ENCODE measurements at regions not wholly inside any gene's neighbourhood (a gene's known extent, or its start where the extent isn't known, plus 50 kb on each side); places are given as distances from the start of the nearest gene placed in this dataset.

DNA sequence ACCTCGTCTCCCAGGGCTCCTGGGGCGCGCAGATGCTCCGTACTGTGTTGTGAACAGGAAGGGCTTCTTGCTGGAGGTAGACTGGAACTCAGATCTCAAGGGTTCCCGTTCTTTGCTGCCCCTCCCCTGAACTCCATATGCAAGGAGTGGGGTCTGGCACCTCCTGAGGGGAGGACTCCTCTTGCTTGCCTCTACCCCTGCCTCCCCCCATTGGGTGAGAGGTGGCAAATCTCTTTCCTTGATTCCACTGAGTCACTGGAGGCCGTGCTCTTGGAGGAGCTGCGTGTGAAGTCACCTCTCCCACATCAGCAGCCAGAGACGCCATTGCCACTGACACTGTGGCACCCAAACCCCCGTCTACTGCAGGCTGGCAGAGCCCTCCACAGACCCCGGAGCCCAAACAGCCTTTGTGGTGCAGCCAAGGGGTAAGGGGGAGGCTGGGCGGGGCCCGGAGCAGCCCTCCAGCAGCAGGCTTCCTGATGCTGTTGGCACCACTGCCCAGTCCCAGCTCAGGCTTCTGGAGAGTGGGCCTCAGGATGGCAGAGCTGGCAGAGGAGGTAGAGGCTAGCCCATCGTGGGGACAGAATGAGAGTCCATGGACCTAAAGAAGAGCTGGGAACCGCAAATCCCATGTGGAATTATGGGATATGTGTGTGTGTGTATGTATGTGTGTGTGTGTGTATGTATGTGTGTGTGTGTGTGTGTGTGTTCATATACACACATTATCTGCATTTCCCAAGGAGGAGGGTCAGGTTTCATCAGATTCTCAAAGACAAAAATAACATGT, 104.9 kb upstream of the RUNX3 start:
- Histone ChIP-seq H3K4me2 (replicated peaks; ENCODE audit: extremely low read depth, low read length, poor library complexity, severe bottlenecking) (peak overlapping the region; percentile 63), H3K4me1 (ENCODE audit: control insufficient read depth in 1 of 2, insufficient read depth in 2 of 2, low read length in 2 of 2) (peaks cover 68 to 73% of the 10 kb centered on the region in 2 donors), H3K9me3 (replicated peaks in 1 of 2; ENCODE audit: control insufficient read depth in 1 of 2, insufficient read depth in 1 of 2, low read length in 2 of 2) (no peaks in the 10 kb centered on the region), H3K9ac (ENCODE audit: insufficient read depth, low read length, poor library complexity, severe bottlenecking) (peak overlapping the region; percentile 80), H4K20me1 (ENCODE audit: insufficient read depth, low read length) (no peaks in the 10 kb centered on the region), H3K27ac (ENCODE audit: low read depth in 1 of 2, low read length in 2 of 2) (peak overlapping the region; percentile 95 to 98), H2AFZ (ENCODE audit: insufficient read depth, low read depth, low read length, poor library complexity, severe bottlenecking) (no peak overlapping the region), H3K27me3 (ENCODE audit: control insufficient read depth in 2 of 2, insufficient read depth in 2 of 2, low read length in 2 of 2) (peaks cover 0 to 12% of the 10 kb centered on the region in 2 donors), H3K36me3 (replicated peaks in 1 of 2; ENCODE audit: control insufficient read depth in 1 of 2, insufficient read depth in 2 of 2, low read length in 2 of 2) (no peaks in the 10 kb centered on the region), H3K4me3 (replicated peaks in 1 of 3; ENCODE audit: low read depth in 2 of 3, low read length in 3 of 3) (peak overlapping the region; percentile 1 to 62 (median 35)), H3K79me2 (ENCODE audit: insufficient read depth, low read length) (no peaks in the 10 kb centered on the region)
- peak overlapping the region in 4 of 7 donors; percentile 94 to 96 (median 94) for H3K27ac Mint-ChIP-seq
- peak overlapping the region; percentile 73 to 80 for H3K4me3 Mint-ChIP-seq
- H3K36me3 Mint-ChIP-seq, result peaks cover 17 to 34% of the 10 kb centered on the region in 2 donors
- intact Hi-C loops (cut with micrococcal nuclease), result loop anchor here in 1 of 2 donors (5.0 kb wide), 1 partner anchor 103 kb away; the partner anchor contains the start of gene RUNX3
- H3K9me3 Mint-ChIP-seq, result peaks cover 0 to 2% (median 0%) of the 10 kb centered on the region in 7 donors
- H3K27me3 Mint-ChIP-seq (ENCODE audit: low read depth in 3 of 3), result peaks cover 25 to 41% (median 34%) of the 10 kb centered on the region in 3 donors
- H3K4me1 Mint-ChIP-seq, result peaks cover 10% of the 10 kb centered on the region
- 42% methylated on average over 3 of the region's 14 CpGs for WGBS (ENCODE audit: insufficient coverage)
- TF ChIP-seq, protein P1, sequence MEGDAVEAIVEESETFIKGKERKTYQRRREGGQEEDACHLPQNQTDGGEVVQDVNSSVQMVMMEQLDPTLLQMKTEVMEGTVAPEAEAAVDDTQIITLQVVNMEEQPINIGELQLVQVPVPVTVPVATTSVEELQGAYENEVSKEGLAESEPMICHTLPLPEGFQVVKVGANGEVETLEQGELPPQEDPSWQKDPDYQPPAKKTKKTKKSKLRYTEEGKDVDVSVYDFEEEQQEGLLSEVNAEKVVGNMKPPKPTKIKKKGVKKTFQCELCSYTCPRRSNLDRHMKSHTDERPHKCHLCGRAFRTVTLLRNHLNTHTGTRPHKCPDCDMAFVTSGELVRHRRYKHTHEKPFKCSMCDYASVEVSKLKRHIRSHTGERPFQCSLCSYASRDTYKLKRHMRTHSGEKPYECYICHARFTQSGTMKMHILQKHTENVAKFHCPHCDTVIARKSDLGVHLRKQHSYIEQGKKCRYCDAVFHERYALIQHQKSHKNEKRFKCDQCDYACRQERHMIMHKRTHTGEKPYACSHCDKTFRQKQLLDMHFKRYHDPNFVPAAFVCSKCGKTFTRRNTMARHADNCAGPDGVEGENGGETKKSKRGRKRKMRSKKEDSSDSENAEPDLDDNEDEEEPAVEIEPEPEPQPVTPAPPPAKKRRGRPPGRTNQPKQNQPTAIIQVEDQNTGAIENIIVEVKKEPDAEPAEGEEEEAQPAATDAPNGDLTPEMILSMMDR (IDR thresholded peaks at IDR 0.05), result no peak
- DNase-seq, result peak in 2 of 3 donors; percentile 64 to 79

DNA sequence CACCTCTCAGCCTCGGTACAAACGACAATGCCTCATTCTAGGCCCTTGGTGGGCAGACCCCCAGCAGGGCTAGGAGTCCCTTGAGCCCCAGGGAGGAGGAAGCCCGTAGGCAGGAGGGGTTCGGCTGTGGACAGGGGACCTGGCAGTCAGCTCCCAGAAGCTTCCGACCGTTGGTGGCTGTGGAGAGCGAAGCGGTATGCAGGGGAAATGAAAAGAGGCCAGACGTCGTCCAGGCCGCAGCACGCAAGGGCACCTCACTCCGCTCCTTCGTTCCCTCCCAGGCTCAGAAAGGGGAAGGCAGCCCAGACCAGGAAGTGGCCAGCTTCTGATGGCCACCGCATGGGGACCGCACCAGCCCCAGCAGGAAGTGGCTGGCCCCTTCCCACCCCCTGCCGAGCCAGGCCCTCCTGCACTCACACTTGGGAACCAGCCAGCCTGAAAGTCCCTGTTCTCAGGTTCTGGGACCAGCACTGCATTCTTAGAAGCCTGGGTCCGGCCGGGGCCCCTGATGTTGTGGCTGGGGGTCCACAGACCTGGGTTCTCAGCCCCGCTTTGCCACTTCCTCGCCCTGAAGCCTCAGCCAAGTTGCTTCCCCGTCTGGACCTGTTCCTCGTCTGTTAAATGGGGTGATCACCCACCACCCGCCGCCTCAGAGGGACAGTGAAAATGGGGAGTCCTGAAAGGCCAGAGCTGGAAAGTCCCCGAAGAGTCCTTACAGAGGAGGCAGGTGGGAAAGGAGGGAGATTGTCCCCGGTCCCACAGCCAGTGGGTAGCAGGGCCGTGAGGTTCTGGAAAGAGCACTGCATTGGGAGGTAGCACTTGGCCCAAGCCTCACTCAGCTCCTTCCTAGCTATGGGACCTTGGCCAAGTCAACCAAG, 104.0 kb upstream of the RUNX3 start:
- peak overlapping the region; percentile 73 to 80 for H3K4me3 Mint-ChIP-seq
- intact Hi-C loops (cut with micrococcal nuclease), result no loop called here
- peak overlapping the region; percentile 1 to 62 (median 35) for H3K4me3 ChIP-seq (replicated peaks in 1 of 3; ENCODE audit: low read depth in 2 of 3, low read length in 3 of 3)

More for the DNA sequence above, 104.0 kb upstream of the RUNX3 start:
- Histone ChIP-seq H3K79me2 (ENCODE audit: insufficient read depth, low read length) (no peaks in the 10 kb centered on the region), H3K9me3 (replicated peaks in 1 of 2; ENCODE audit: control insufficient read depth in 1 of 2, insufficient read depth in 1 of 2, low read length in 2 of 2) (no peaks in the 10 kb centered on the region), H3K4me2 (replicated peaks; ENCODE audit: extremely low read depth, low read length, poor library complexity, severe bottlenecking) (peak overlapping the region; percentile 63), H2AFZ (ENCODE audit: insufficient read depth, low read depth, low read length, poor library complexity, severe bottlenecking) (no peak overlapping the region), H4K20me1 (ENCODE audit: insufficient read depth, low read length) (no peaks in the 10 kb centered on the region), H3K9ac (ENCODE audit: insufficient read depth, low read length, poor library complexity, severe bottlenecking) (peak overlapping the region; percentile 80), H3K27me3 (ENCODE audit: control insufficient read depth in 2 of 2, insufficient read depth in 2 of 2, low read length in 2 of 2) (peaks cover 0 to 20% of the 10 kb centered on the region in 2 donors), H3K27ac (ENCODE audit: low read depth in 1 of 2, low read length in 2 of 2) (peak overlapping the region; percentile 95 to 98), H3K36me3 (replicated peaks in 1 of 2; ENCODE audit: control insufficient read depth in 1 of 2, insufficient read depth in 2 of 2, low read length in 2 of 2) (no peaks in the 10 kb centered on the region), H3K4me1 (ENCODE audit: control insufficient read depth in 1 of 2, insufficient read depth in 2 of 2, low read length in 2 of 2) (peaks cover 77 to 82% of the 10 kb centered on the region in 2 donors)
- peaks cover 0 to 4% (median 0%) of the 10 kb centered on the region in 7 donors for H3K9me3 Mint-ChIP-seq
- peaks cover 33 to 47% (median 41%) of the 10 kb centered on the region in 3 donors for H3K27me3 Mint-ChIP-seq (ENCODE audit: low read depth in 3 of 3)
- DNase-seq, result peak; percentile 97 to 98 (median 98)
- WGBS (ENCODE audit: insufficient coverage), result 2% methylated on average over 24 of the region's 28 CpGs
- peak overlapping the region in 4 of 7 donors; percentile 94 to 96 (median 94) for H3K27ac Mint-ChIP-seq
- peaks cover 25 to 42% of the 10 kb centered on the region in 2 donors for H3K36me3 Mint-ChIP-seq
- H3K4me1 Mint-ChIP-seq, result peaks cover 10% of the 10 kb centered on the region
- TF ChIP-seq, protein P1 (IDR thresholded peaks at IDR 0.05), result no peak
